ENCODE measurements at regions not wholly inside any gene's neighbourhood (a gene's known extent, or its start where the extent isn't known, plus 50 kb on each side); places are given as distances from the start of the nearest gene placed in this dataset.

- no peak for TF ChIP-seq POLR2A (IDR thresholded peaks at IDR 0.05)
- TF ChIP-seq, protein P1, sequence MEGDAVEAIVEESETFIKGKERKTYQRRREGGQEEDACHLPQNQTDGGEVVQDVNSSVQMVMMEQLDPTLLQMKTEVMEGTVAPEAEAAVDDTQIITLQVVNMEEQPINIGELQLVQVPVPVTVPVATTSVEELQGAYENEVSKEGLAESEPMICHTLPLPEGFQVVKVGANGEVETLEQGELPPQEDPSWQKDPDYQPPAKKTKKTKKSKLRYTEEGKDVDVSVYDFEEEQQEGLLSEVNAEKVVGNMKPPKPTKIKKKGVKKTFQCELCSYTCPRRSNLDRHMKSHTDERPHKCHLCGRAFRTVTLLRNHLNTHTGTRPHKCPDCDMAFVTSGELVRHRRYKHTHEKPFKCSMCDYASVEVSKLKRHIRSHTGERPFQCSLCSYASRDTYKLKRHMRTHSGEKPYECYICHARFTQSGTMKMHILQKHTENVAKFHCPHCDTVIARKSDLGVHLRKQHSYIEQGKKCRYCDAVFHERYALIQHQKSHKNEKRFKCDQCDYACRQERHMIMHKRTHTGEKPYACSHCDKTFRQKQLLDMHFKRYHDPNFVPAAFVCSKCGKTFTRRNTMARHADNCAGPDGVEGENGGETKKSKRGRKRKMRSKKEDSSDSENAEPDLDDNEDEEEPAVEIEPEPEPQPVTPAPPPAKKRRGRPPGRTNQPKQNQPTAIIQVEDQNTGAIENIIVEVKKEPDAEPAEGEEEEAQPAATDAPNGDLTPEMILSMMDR (IDR thresholded peaks at IDR 0.05), result no peak
- TF ChIP-seq POLR2AphosphoS5 (IDR thresholded peaks at IDR 0.05), result no peak
These were observed 453.9 kb upstream of the FSIP2 start for GRCh38 chr2:185284696-185285095.

All from stomach (tissue), 4 donors.